Activated B cell treated with CpG ODN at 0.5 μM for 24 hours (primary cell): ENCODE measurements at regions not wholly inside any gene's neighbourhood (a gene's known extent, or its start where the extent isn't known, plus 50 kb on each side); places are given as distances from the start of the nearest gene placed in this dataset.

Experiments
- ATAC-seq: fragments of 200-7000 bp; cut with Tn5 transposase; one replicate; pipeline ENCODE4 v1.10.0; 2021; ENCODE audit warnings: low read depth, mild to moderate bottlenecking, moderate library complexity
- CTCF ChIA-PET: fragments of 350-600 bp; sonication (Branson Sonifier 250); formaldehyde crosslinking; loops from one replicate; lab custom pipeline; 2021; ENCODE audit warnings: antibody characterized with exemption; lab: Charles Lee
- POLR2A ChIA-PET: fragments of 350-600 bp; sonication (Branson Sonifier 250); formaldehyde crosslinking; loops from one replicate; lab custom pipeline; 2021; ENCODE audit warnings: antibody characterized with exemption; lab: Charles Lee
- DNase-seq: peaks from one replicate; pipeline ENCODE4 v3.0.0; 2022
- H3K27ac Mint-ChIP-seq: one replicate; pipeline ENCODE4 v1.8.0; 2020; ENCODE audit warnings: mixed read lengths
- H3K27me3 Mint-ChIP-seq: one replicate; pipeline ENCODE4 v1.8.0; 2021; ENCODE audit warnings: mixed read lengths
- H3K36me3 Mint-ChIP-seq: one replicate; pipeline ENCODE4 v1.8.0; 2021; ENCODE audit warnings: low read depth, mixed read lengths
- H3K4me1 Mint-ChIP-seq: one replicate; pipeline ENCODE4 v1.8.0; 2021; ENCODE audit warnings: mixed read lengths
- H3K4me3 Mint-ChIP-seq: one replicate; pipeline ENCODE4 v1.8.0; 2020; ENCODE audit warnings: mild to moderate bottlenecking, mixed read lengths
- H3K9me3 Mint-ChIP-seq: one replicate; pipeline ENCODE4 v1.8.0; 2020; ENCODE audit warnings: mixed read lengths
- CTCF ChIP-seq: fragments of 200-600 bp; IDR thresholded peaks from one replicate; pipeline ENCODE4 v1.8.0; 2022; ENCODE audit warnings: antibody characterized with exemption, mild to moderate bottlenecking
- intact Hi-C: fragments of 100-400 bp; cut with micrococcal nuclease; formaldehyde crosslinking; loops from one replicate; pipeline ENCODE4 v1.15.1; 2024

- no peak for TF ChIP-seq CTCF
- Mint-ChIP-seq H3K4me3 (no peak overlapping the region), H3K36me3 (no peaks in the 10 kb centered on the region), H3K27ac (no peak overlapping the region), H3K27me3 (peaks cover 37% of the 10 kb centered on the region), H3K9me3 (no peaks in the 10 kb centered on the region), H3K4me1 (no peaks in the 10 kb centered on the region)
- intact Hi-C loops, result no loop called here
- DNase-seq (no peak), ATAC-seq (no peak)
- CTCF ChIA-PET, result no interaction called here
- POLR2A ChIA-PET, result no interaction called here
Observed at GRCh38 chr17:79408251-79408650, 202.6 kb downstream of the RBFOX3 start.

GRCh38 chr17:79407385-79407784 is 203.5 kb downstream of the RBFOX3 start:
- DNase-seq (no peak), ATAC-seq (no peak)
- no peak overlapping the region for H3K4me3 Mint-ChIP-seq
- H3K4me1 Mint-ChIP-seq, result no peaks in the 10 kb centered on the region
- ChIA-PET POLR2A (no interaction called here), CTCF (no interaction called here)
- no peak overlapping the region for H3K27ac Mint-ChIP-seq
- H3K27me3 Mint-ChIP-seq, result peaks cover 37% of the 10 kb centered on the region
- no peak for TF ChIP-seq CTCF
- no peaks in the 10 kb centered on the region for H3K9me3 Mint-ChIP-seq
- H3K36me3 Mint-ChIP-seq, result no peaks in the 10 kb centered on the region
- intact Hi-C loops, result no loop called here

- Mint-ChIP-seq H3K36me3 (no peaks in the 10 kb centered on the region), H3K4me3 (no peak overlapping the region), H3K27ac (no peak overlapping the region), H3K9me3 (no peaks in the 10 kb centered on the region), H3K4me1 (peaks cover 1% of the 10 kb centered on the region), H3K27me3 (peaks cover 43% of the 10 kb centered on the region)
- no peak for TF ChIP-seq CTCF
- ChIA-PET POLR2A (no interaction called here), CTCF (no interaction called here)
- DNase-seq (no peak), ATAC-seq (no peak)
- intact Hi-C loops, result no loop called here
Observed at GRCh38 chr17:79406316-79406715, 204.5 kb downstream of the RBFOX3 start.

- H3K27ac Mint-ChIP-seq, result no peak overlapping the region
- no peaks in the 10 kb centered on the region for H3K9me3 Mint-ChIP-seq
- H3K27me3 Mint-ChIP-seq, result peaks cover 48% of the 10 kb centered on the region
- intact Hi-C loops, result no loop called here
- H3K36me3 Mint-ChIP-seq, result no peaks in the 10 kb centered on the region
- POLR2A ChIA-PET, result no interaction called here
- CTCF ChIA-PET, result no interaction called here
- peaks cover 6% of the 10 kb centered on the region for H3K4me1 Mint-ChIP-seq
- no peak for TF ChIP-seq CTCF
- no peak for ATAC-seq
- no peak overlapping the region for H3K4me3 Mint-ChIP-seq
- DNase-seq, result no peak
Observed at GRCh38 chr17:79405823-79406222, 205.0 kb downstream of the RBFOX3 start.

GRCh38 chr17:79404136-79404911 is 206.5 kb downstream of the RBFOX3 start:
- TF ChIP-seq CTCF, result no peak
- Mint-ChIP-seq H3K4me1 (peaks cover 11% of the 10 kb centered on the region), H3K36me3 (no peaks in the 10 kb centered on the region), H3K27me3 (peaks cover 59% of the 10 kb centered on the region), H3K4me3 (no peak overlapping the region), H3K9me3 (no peaks in the 10 kb centered on the region), H3K27ac (no peak overlapping the region)
- no peak for DNase-seq
- CTCF ChIA-PET, result interaction anchor here (1.3 to 5.5 kb wide), 2 partner anchors 12 to 316 kb away, joined by 3 to 46 read pairs; no protein-coding TSS in a partner anchor
- intact Hi-C loops, result no loop called here
- POLR2A ChIA-PET, result no interaction called here
- no peak for ATAC-seq
